ENCODE measurements at regions not wholly inside any gene's neighbourhood (a gene's known extent, or its start where the extent isn't known, plus 50 kb on each side); places are given as distances from the start of the nearest gene placed in this dataset.

GRCh38 chr3:190773948-190774347 lies 88.5 kb downstream of the GMNC start:
- no peak overlapping the region for H3K27ac ChIP-seq (ENCODE audit: insufficient read depth, low read depth, low read length)
- TF ChIP-seq JUN (IDR thresholded peaks at IDR 0.05; ENCODE audit: borderline replicate concordance, insufficient read depth, insufficient read length, low read depth) (no peak), GATA2 (IDR thresholded peaks at IDR 0.05; ENCODE audit: insufficient read depth, insufficient read length, low read depth, low read length) (no peak), MAX (IDR thresholded peaks at IDR 0.05; ENCODE audit: insufficient read depth, insufficient read length) (no peak), FOS (IDR thresholded peaks at IDR 0.05; ENCODE audit: borderline replicate concordance, insufficient read depth, low read length) (no peak), MYC (IDR thresholded peaks at IDR 0.05; ENCODE audit: low read depth, low read length) (no peak), CTCF (IDR thresholded peaks at IDR 0.05; ENCODE audit: extremely low read depth in 1 of 2, insufficient read depth in 1 of 2, low read depth in 1 of 2, low read length in 2 of 2) (no peak), EZH2 (IDR thresholded peaks at IDR 0.05; ENCODE audit: borderline replicate concordance, low read depth, low read length, severe bottlenecking) (no peak), POLR2A (IDR thresholded peaks at IDR 0.05; ENCODE audit: low read depth, low read length) (no peak), POLR2AphosphoS5 (IDR thresholded peaks at IDR 0.05; ENCODE audit: insufficient read depth, low read depth, low read length) (no peak)
- no peaks in the 10 kb centered on the region for H3K9me1 ChIP-seq (replicated peaks; ENCODE audit: control insufficient read depth, extremely low read depth, insufficient read depth, low read length)
- H3K4me2 ChIP-seq (ENCODE audit: insufficient read depth, low read length), result no peak overlapping the region
- H3K36me3 ChIP-seq (ENCODE audit: control insufficient read depth in 2 of 2, extremely low read depth in 1 of 2, insufficient read depth in 2 of 2, low read length in 2 of 2), result no peaks in the 10 kb centered on the region
- FAIRE-seq (no peak), DNase-seq (ENCODE audit: low read depth, low spot score) (no peak)
- H4K20me1 ChIP-seq (replicated peaks; ENCODE audit: control insufficient read depth, extremely low read depth, insufficient read depth, low read length), result no peaks in the 10 kb centered on the region
- POLR2A ChIA-PET, result no interaction called here
- no peak overlapping the region for H3K9ac ChIP-seq (replicated peaks; ENCODE audit: extremely low read depth, insufficient read depth, low read length)
- intact Hi-C loops (cut with micrococcal nuclease), result no loop called here
- H3K27me3 ChIP-seq (ENCODE audit: control insufficient read depth in 2 of 2, insufficient read depth in 2 of 2, low read length in 2 of 2), result no peaks in the 10 kb centered on the region
- BruUV-seq (replicated peaks), result no TSS peak
- H3K4me3 ChIP-seq (replicated peaks in 1 of 3; ENCODE audit: insufficient read depth in 1 of 3, low read depth in 1 of 3, low read length in 3 of 3), result no peak overlapping the region
- H3K9me3 ChIP-seq (replicated peaks; ENCODE audit: control insufficient read depth, insufficient read depth, low read length), result no peaks in the 10 kb centered on the region
- H3K79me2 ChIP-seq (ENCODE audit: control insufficient read depth, insufficient read depth, low read length), result no peaks in the 10 kb centered on the region
- CTCF ChIA-PET, result no interaction called here
- H2AFZ ChIP-seq (ENCODE audit: low read depth, low read length), result no peak overlapping the region
- no peaks in the 10 kb centered on the region for H3K4me1 ChIP-seq (ENCODE audit: control insufficient read depth, extremely low read depth, insufficient read depth, low read length)
- dilution Hi-C loops (cut with MboI; ENCODE audit: extremely low pct_ligation_motif_present, low sequenced_read_pairs), result no loop called here
